Liver (tissue), 8 donors: ENCODE measurements at regions not wholly inside any gene's neighbourhood (a gene's known extent, or its start where the extent isn't known, plus 50 kb on each side); places are given as distances from the start of the nearest gene placed in this dataset.

Experiments used
- DNase-seq: peaks from one replicate; pipeline ENCODE4 v3.0.0-alpha.2; 2017; ENCODE audit warnings: low spot score
- H3K27ac ChIP-seq, 2 donors: one replicate each; pipeline ENCODE4 v1.7.0; 2013; ENCODE audit warnings: inconsistent platforms in 2 of 2, low read length in 2 of 2, control low read depth in 1 of 2, low read depth in 1 of 2, mild to moderate bottlenecking in 1 of 2
- H3K27me3 ChIP-seq, 4 donors: one replicate each; pipeline versions ENCODE4 v1.6.1 to v1.7.0; 2013; ENCODE audit warnings: low read length in 3 of 4, inconsistent platforms in 1 of 4, mild to moderate bottlenecking in 1 of 4, moderate library complexity in 1 of 4; ENCODE audit not compliant: control insufficient read depth in 4 of 4, insufficient read depth in 4 of 4
- H3K36me3 ChIP-seq, 4 donors: one replicate each; pipeline versions ENCODE4 v1.6.1 to v1.7.0; 2013; ENCODE audit warnings: low read length in 3 of 4, mild to moderate bottlenecking in 3 of 4, low read depth in 1 of 4, moderate library complexity in 1 of 4; ENCODE audit not compliant: control insufficient read depth in 4 of 4, insufficient read depth in 3 of 4
- H3K4me1 ChIP-seq, 4 donors: one replicate each; pipeline versions ENCODE4 v1.6.1 to v1.7.0; 2013; ENCODE audit warnings: low read length in 3 of 4, mild to moderate bottlenecking in 3 of 4, moderate library complexity in 1 of 4; ENCODE audit not compliant: control insufficient read depth in 4 of 4, insufficient read depth in 4 of 4
- H3K4me3 ChIP-seq, 3 donors: one replicate each; pipeline versions ENCODE4 v1.6.1 to v1.7.0; 2013; ENCODE audit warnings: low read length in 3 of 3, control low read depth in 1 of 3, low read depth in 1 of 3, mild to moderate bottlenecking in 1 of 3
- H3K9ac ChIP-seq, 2 donors: one replicate each; pipeline ENCODE4 v1.7.0; 2013; ENCODE audit warnings: low read length in 2 of 2, mild to moderate bottlenecking in 2 of 2, moderate library complexity in 2 of 2, control low read depth in 1 of 2, low read depth in 1 of 2
- H3K9me3 ChIP-seq, 4 donors: one replicate each; pipeline versions ENCODE4 v1.6.1 to v1.7.0; 2013; ENCODE audit warnings: low read length in 3 of 4; ENCODE audit not compliant: control insufficient read depth in 4 of 4
- CTCF ChIP-seq: fragments of 150-350 bp; IDR thresholded peaks from 2 replicates; pipeline ENCODE4 v1.5.1; 2017; ENCODE audit warnings: improper control_type of control experiment, low read depth, low read length; ENCODE audit not compliant: missing input control
- EGR1 ChIP-seq, 2 donors: IDR thresholded peaks; 2 replicates each; pipeline ENCODE4 v1.6.1; 2016 to 2018; ENCODE audit warnings: antibody characterized with exemption in 2 of 2, low read depth in 2 of 2
- FOXA1 ChIP-seq: IDR thresholded peaks from 2 replicates; pipeline ENCODE4 v1.6.1; 2016; ENCODE audit warnings: antibody characterized with exemption
- FOXA2 ChIP-seq: IDR thresholded peaks from 2 replicates; pipeline ENCODE4 v1.6.1; 2016; ENCODE audit warnings: antibody characterized with exemption
- GABPA ChIP-seq, 2 donors: IDR thresholded peaks in 1 of 2; conservative IDR thresholded peaks in 1 of 2; 2 replicates each; pipeline ENCODE4 v1.6.1; 2016; ENCODE audit warnings: antibody characterized with exemption in 2 of 2, mild to moderate bottlenecking in 1 of 2, moderate library complexity in 1 of 2
- HNF4A ChIP-seq, 2 donors: conservative IDR thresholded peaks; 2 replicates each; pipeline ENCODE4 v1.6.1; 2016; ENCODE audit warnings: antibody characterized with exemption in 2 of 2, mild to moderate bottlenecking in 2 of 2
- HNF4G ChIP-seq: IDR thresholded peaks from 2 replicates; pipeline ENCODE4 v1.6.1; 2016; ENCODE audit warnings: antibody characterized with exemption
- JUND ChIP-seq, 2 donors: IDR thresholded peaks; 2 replicates each; pipeline ENCODE4 v1.6.1; 2016; ENCODE audit warnings: antibody characterized with exemption in 2 of 2
- MAX ChIP-seq: IDR thresholded peaks from 2 replicates; pipeline ENCODE4 v1.6.1; 2016; ENCODE audit warnings: antibody characterized with exemption
- NR2F2 ChIP-seq: IDR thresholded peaks from 2 replicates; pipeline ENCODE4 v1.6.1; 2016; ENCODE audit warnings: antibody characterized with exemption
- RAD21 ChIP-seq, 2 donors: IDR thresholded peaks; 2 replicates each; pipeline ENCODE4 v1.6.1; 2016; ENCODE audit warnings: antibody characterized with exemption in 2 of 2, mild to moderate bottlenecking in 2 of 2
- REST ChIP-seq: IDR thresholded peaks from 2 replicates; pipeline ENCODE4 v1.6.1; 2016; ENCODE audit warnings: antibody characterized with exemption, mild to moderate bottlenecking
- RXRA ChIP-seq, 2 donors: IDR thresholded peaks; 2 replicates each; pipeline ENCODE4 v1.6.1; 2017 to 2018; ENCODE audit warnings: antibody characterized with exemption in 2 of 2, mild to moderate bottlenecking in 1 of 2
- SP1 ChIP-seq: IDR thresholded peaks from 2 replicates; pipeline ENCODE4 v1.6.1; 2018; ENCODE audit warnings: antibody characterized with exemption, mild to moderate bottlenecking
- TAF1 ChIP-seq: conservative IDR thresholded peaks from 2 replicates; pipeline ENCODE4 v1.6.1; 2016; ENCODE audit warnings: antibody characterized with exemption, mild to moderate bottlenecking
- YY1 ChIP-seq: IDR thresholded peaks from 2 replicates; pipeline ENCODE4 v1.6.1; 2016; ENCODE audit warnings: antibody characterized with exemption, mild to moderate bottlenecking
- ZBTB33 ChIP-seq: IDR thresholded peaks from 2 replicates; pipeline ENCODE4 v1.6.1; 2016; ENCODE audit warnings: antibody characterized with exemption
- WGBS: extraction: QIAGEN DNeasy Blood & Tissue Kit; methylation state at CpG from one replicate; pipeline ENCODE4 v1.1.7; 2013; 5-methylcytosine and 5-hydroxymethylcytosine counted together
- donor health status: healthy.
- donor health status: healthy.
- donor health status: healthy.
- donor health status: healthy.
- donor health status: healthy.

- H3K27ac ChIP-seq, result no peak overlapping the region
- no peaks in the 10 kb centered on the region for H3K4me1 ChIP-seq
- TF ChIP-seq EGR1 (IDR thresholded peaks at IDR 0.05; ENCODE audit: low read depth in 2 of 2) (no peak), FOXA2 (no peak), MAX (no peak), YY1 (no peak), ZBTB33 (no peak), CTCF (no peak), FOXA1 (no peak), GABPA (IDR thresholded peaks at IDR 0.05 in 1 of 2, conservative IDR thresholded peaks at IDR 0.05 in 1 of 2) (no peak), RXRA (IDR thresholded peaks at IDR 0.05) (no peak), JUND (IDR thresholded peaks at IDR 0.05) (no peak), RAD21 (IDR thresholded peaks at IDR 0.05) (no peak), SP1 (no peak), HNF4A (conservative IDR thresholded peaks at IDR 0.05) (no peak), TAF1 (no peak), HNF4G (no peak), NR2F2 (no peak), REST (no peak)
- DNase-seq, result no peak
- H3K4me3 ChIP-seq, result no peak overlapping the region
- 72% methylated on average over 2 of the region's 2 CpGs for WGBS
- no peak overlapping the region for H3K9ac ChIP-seq
- H3K36me3 ChIP-seq, result no peaks in the 10 kb centered on the region
- no peaks in the 10 kb centered on the region for H3K9me3 ChIP-seq
- no peaks in the 10 kb centered on the region for H3K27me3 ChIP-seq
Observed at GRCh38 chr4:63460075-63460474, 949.2 kb downstream of the TECRL start.

GRCh38 chr4:63459329-63459728 lies 949.9 kb downstream of the TECRL start:
- Histone ChIP-seq H3K4me3 (no peak overlapping the region), H3K9me3 (no peaks in the 10 kb centered on the region), H3K27ac (no peak overlapping the region), H3K36me3 (no peaks in the 10 kb centered on the region), H3K4me1 (no peaks in the 10 kb centered on the region), H3K27me3 (no peaks in the 10 kb centered on the region), H3K9ac (no peak overlapping the region)
- 44% methylated on average over 2 of the region's 2 CpGs for WGBS
- no peak for DNase-seq
- TF ChIP-seq CTCF (no peak), MAX (no peak), FOXA1 (no peak), ZBTB33 (no peak), REST (no peak), EGR1 (IDR thresholded peaks at IDR 0.05; ENCODE audit: low read depth in 2 of 2) (no peak)
